Sciatic nerve (tissue), 2 donors: ENCODE measurements at regions not wholly inside any gene's neighbourhood (a gene's known extent, or its start where the extent isn't known, plus 50 kb on each side); places are given as distances from the start of the nearest gene placed in this dataset.

Experiments
- ATAC-seq: fragments of 200-7000 bp; cut with Tn5 transposase; one replicate; pipeline ENCODE4 v1.9.1; 2020; ENCODE audit warnings: mild to moderate bottlenecking, moderate library complexity
- DNase-seq: peaks from one replicate; pipeline ENCODE4 v3.0.0-alpha.2; 2020; ENCODE audit warnings: low spot score
- intact Hi-C: fragments of 100-400 bp; cut with DNase I; formaldehyde crosslinking; loops from one replicate; pipeline ENCODE4 v1.14.2; 2022
- donor health status: DM: no; HTN: no; CAD: no.
- donor health status: DM: no; HTN: no; CAD: no.

DNA sequence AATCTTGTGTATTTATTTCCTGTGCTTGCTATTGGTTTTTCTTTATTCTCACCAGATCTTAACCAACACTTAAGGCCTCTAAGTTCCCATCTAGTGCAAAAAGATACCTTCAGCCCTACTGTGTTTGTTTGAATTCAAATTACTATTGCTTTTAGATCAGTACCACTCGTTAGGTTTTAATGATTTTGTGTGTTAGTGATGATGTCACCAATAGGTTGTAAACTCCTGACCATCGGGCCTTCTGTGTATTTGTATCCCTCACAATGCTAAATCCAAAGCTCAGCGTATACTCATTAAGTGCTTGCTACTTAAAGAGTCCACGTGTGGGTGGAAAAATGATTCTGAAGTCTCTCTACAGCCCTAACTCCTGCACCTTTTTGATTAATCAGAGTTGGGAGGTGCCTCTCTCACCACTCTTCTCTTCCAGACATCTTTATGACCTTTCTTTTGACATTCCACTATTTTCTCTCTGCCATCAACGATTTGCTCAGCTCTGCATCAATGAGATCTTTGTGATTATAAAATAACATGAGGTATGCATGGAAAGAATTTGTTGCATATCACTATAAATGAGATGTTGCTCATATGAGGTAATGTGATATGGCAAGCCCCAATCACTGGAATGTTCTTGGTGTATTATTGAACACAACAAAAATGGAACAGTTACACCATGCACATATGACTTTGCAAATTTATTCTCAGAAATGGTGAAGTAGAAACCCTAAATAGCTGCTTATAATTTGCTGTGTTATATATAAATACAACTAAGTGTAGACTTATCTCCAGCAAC, 55.1 kb upstream of the LAMA2 start:
- DNase-seq = no peak
- intact Hi-C loops = no loop called here
- ATAC-seq = no peak

DNA sequence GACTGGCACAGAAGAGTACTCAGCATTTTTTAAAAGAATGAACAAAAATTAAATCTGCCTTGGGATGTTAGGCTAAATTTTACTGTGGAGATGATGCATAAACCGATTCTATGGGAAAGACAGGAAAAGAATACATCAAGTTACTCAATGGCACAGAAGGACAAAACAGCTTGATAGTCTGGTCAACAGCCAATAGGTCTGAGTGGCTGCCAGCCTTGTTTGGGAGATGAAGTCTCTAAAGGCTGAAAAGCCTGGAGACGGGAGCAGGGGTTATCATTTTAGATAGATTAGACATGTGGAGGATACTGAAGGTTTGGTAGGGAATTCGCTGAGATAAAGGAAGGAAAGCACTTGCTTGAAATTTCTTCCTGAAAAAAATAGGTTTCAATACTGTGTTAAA, 56.3 kb upstream of the LAMA2 start:
- ATAC-seq (no peak), DNase-seq (no peak)
- intact Hi-C loops = no loop called here

DNA sequence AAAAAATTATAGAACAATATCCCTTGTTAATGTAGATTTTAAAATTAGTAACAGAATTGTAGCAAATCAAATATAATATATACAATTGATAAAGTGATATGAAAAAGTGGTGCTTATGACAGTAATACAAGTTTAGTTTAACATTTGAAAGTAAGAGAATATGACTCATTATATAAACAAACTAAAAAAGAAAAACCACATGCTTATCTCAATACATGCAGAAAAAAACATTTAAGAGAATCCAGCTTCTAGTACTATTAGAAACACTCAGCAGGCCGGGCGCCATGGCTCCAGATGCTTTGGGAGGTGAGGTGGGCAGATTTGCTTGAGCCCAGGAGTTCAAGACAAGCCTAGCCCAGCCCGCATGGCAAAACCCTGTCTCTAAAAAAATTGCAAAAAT, 60.7 kb upstream of the LAMA2 start:
- intact Hi-C loops = no loop called here
- ATAC-seq (peak; percentile 42), DNase-seq (no peak)

DNA sequence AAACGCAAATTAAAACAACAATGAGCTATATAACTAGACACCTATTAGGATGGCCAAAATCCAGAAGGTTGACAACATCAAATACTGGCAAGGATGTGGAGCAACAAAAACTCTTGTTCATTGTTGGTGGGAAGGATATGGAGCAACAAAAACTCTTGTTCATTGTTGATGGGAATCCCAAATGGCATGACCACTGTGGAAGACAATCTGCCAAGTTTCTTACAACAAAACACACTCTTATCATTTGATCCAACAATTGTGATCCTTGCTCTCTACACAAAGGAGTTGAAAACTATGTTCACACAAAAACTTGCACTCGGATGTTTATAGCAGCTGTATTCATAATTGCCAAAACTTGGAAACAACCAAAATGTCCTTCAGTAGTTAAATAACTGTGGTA, 61.8 kb upstream of the LAMA2 start:
- ATAC-seq (peak; percentile 80), DNase-seq (no peak)

DNA sequence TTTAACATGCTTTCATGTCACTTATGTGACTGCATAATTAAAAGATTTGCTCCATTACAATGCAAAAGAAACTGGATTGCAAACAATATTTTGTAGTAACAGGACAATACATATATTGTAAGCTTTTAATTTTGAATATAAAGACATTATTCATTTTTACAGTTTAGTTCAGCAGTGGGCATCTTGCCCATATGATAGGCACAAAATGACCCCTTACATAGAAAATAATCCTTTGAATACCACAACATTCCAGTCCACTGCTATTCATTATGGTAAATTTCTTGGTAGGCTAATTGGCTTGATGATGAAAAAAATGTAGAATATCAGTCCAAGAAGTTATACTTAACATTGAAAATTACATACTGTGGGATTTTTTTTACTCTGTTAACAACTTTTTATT, 74.1 kb upstream of the LAMA2 start:
- no peak for DNase-seq
- ATAC-seq = no peak
- intact Hi-C loops = no loop called here

More for the DNA sequence above, 61.8 kb upstream of the LAMA2 start:
- intact Hi-C loops = no loop called here

DNA sequence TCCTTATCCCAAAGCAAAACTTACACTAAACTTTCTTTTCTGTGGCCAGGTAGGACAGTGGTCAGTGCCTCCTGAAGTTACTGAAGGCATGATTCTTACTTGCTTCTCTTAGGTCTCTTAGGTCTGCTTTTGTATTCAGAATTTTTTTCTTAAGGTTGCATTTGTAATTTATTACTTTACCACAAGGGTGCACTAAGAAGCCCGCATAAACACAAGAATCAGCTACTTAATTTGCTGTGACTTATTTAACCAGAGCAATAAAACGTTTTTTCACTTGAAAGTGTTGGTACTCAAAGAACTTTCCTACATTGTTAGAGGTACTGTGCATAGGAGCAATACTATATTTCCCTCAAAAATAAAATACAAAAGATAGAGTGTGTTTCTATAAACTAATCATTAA, 75.4 kb upstream of the LAMA2 start:
- no peak for DNase-seq
- intact Hi-C loops = no loop called here
- ATAC-seq = no peak

DNA sequence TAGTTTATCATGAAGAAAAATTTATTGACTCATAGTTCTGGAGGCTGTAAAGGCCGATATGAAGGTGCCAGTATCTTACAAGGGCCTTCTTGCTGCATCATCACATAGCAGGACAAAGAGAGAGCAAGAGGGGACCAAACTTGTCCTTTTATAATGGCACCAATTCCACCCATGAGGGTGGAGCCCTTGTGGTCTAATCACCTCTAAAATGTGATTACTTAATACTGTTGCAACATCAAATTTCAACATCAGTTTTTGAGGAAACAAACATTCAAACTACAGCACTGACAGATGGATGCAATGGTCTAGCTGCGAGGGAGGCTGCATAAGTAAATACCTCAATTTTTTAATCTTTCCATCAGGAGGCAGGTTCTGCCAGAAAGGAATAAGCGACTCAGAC, 76.7 kb upstream of the LAMA2 start:
- peak; percentile 68 for ATAC-seq
- intact Hi-C loops = no loop called here
- no peak for DNase-seq

DNA sequence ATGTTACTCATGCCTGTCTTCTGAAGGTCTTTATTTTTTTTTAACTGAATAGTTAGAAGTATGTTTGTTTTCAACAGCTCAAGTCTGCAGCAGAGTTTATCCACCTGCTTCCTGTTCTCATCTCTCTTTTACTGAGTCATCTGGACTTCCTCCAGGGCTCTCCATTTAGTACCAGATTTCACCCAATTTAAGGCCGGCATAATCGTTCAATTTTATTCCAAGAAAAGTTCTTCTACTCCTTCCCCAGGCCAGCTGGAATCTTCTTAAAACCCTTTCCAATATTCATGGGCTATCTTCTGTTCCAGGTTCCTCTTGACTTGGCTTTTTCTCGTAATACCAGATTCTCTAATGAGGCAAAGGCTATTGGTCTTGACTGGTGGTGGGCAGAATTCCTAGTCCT, 79.0 kb upstream of the LAMA2 start:
- intact Hi-C loops = no loop called here
- ATAC-seq = peak; percentile 69
- no peak for DNase-seq

DNA sequence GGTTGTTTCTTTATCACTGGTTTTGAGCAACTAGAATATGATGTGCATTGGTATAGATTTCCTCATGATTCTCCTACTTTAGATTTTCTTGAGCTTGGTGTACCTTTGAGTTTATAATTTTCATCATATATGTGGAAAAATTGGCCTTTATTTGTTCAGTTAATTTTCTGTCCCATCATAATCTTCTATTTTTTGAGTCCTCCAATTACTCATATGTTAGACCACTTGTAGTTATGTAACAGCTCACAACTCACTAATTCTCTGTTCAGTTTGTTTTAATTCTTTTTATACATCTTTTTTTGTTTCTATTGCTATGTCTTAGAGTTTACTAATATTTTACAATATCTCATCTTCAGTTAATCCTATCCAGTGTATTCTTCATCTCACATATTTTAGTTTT, 81.3 kb upstream of the LAMA2 start:
- intact Hi-C loops = no loop called here
- DNase-seq = no peak
- no peak for ATAC-seq

DNA sequence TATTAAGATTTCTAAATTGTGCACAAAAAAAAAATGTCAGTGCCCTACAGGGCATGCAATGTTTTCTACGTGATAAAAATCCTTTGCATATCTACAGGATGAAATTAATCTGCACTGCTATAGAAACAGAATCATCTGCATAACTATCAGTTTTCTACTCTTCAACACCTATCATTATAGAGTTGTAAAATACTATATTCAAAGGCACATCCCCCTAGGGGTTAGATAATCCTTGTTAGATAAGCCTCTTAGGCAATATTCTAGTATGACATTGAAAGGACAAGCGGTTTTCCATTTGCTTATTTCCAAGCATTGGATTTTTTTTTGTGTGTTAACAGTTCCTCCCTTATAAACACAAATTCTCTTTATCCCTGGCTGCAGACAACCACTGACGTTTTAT, 98.7 kb upstream of the LAMA2 start:
- intact Hi-C loops = no loop called here
- no peak for ATAC-seq
- no peak for DNase-seq

DNA sequence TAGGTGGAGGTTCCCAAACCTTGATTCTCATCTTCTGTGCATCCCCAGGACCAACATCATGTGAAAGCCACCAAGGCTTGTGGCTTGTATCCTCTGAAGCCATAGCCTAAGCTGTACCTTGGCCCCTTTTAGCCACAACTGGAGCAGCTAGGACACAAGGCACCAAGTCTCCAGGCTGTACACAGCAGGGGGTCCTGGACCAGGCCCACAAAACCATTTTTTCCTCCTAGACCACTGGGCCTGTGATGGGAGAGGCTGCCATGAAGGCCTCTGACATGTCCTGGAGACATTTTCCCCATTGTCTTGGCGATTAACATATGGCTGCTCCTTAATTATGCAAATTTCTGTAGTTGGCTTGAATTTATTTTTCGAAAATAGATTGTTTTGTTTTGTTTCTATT, 114.8 kb upstream of the LAMA2 start:
- intact Hi-C loops = no loop called here
- ATAC-seq (no peak), DNase-seq (no peak)

DNA sequence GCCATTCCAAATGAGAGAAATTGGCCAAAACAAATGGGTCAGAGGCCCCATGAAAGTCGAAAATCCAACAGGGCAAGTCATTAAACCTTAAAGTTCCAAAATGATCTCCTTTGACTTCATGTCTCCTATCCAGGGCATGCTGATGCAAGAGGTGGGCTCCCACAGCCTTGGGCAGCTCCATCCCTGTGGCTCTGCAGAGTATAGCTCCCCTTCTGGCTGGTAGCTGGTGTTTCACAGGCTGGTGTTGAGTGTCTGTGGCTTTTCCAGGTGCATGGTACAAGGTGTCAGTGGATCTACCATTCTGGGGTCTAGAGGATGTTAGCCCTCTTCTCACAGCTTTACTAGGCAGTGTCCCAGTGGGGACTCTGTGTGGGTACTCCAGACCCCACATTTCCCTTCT, 115.2 kb upstream of the LAMA2 start:
- no peak for ATAC-seq
- DNase-seq = no peak
- intact Hi-C loops = no loop called here

DNA sequence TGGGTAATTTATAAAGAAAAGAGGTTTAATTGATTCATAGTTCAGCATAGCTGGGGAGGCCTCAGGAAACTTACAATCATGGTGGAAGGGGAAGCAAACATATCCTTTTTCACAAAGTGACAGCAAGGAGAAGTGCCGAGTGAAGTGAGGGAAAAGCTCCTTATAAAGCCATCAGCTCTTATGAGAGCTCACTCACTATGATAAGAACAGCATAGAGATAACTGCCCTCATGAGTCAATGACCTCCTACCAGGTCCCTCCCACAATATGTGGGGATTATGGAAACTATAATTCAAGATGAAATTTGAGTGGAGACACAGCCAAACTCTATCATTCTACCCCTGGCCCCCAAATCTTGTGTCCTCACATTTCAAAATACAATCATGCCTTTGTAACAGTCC, 115.8 kb upstream of the LAMA2 start:
- no peak for DNase-seq
- no peak for ATAC-seq
- intact Hi-C loops = no loop called here

DNA sequence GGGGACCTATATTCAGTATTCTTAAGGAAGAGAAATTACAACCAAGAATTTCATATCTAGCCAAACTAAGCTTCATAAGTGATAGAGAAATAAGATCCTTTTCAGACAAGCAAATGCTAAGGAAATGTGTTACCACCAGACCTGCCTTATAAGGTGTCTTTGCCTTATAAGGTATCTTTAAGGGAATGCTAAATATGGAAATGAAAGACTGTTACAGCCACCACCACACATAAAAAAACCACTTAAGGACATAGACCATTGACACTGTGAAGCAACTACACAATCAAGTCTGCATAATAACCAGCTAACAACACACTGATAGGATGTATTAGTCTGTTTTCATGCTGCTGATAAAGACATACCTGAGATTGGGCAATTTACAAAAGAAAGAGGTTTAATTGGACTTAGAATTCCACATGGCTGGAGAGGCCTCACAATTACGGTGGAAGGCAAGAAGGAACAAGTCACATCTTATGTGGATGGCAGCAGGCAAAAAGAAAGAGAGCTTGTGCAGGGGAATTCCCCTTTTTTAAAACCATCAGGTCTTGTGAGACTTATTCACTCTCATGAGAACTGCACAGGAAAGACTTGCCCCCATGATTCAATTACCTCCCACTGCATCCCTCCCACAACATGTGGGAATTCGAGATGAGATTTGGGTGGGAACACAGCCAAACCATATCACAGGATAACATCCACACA, 119.2 kb upstream of the LAMA2 start:
- ATAC-seq (no peak), DNase-seq (no peak)
- intact Hi-C loops = no loop called here

DNA sequence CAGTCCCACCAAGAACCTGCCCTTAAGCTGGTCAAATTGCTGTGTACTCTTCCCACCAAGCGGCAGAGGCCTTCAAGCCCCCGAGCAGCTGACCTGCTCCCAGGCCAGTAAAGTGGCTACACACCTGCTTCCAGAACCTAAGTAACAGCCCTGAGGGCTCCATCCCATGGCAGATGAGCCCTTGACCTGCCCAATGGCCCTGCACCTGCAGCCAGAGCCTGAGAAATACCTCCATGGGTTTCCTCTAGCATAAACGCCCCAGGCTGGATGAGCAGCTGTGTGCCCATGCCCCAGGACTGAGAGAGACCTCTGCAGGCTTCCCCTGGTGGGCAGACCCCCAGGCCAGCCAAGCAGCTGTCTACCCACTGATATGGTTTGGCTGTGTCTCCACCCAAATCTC, 123.0 kb upstream of the LAMA2 start:
- ATAC-seq (no peak), DNase-seq (no peak)
- intact Hi-C loops = no loop called here

DNA sequence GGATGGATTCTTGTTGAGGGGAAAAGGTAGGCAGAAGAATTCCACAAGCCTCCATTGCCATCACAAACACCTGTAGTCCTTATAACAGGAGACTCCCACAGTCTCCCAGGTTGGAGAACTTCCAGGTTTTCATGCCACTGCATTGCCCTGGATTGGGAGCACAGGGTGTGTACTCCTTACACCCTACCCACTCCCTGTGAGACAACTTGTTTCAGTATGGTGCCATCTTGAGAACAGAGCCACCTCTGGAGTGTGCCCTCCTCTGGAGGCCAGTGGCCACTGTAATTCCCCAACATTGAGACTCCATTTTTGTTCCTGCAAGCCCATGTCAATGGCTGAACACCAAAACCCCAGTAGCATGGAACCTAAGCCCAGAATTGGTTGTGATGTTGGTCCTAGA, 123.5 kb upstream of the LAMA2 start:
- DNase-seq (no peak), ATAC-seq (no peak)

DNA sequence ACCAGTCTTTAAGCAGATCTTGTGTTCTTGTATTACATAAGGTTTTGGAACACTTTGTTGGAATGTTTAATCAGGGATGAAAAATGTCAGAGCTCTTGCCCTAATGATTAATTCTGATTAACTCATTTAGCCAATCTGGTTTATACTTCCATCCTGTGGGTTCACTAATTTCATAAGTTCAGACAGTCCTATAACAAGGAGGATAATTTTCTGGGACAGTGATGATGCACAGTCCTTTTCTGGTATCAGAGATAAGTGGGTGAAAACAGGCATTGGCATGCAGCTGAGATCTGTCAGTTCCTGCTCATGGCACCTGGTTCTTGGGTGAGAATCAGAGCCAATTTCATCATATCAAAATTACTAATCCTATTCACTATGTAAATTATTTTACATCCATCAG, 125.0 kb upstream of the LAMA2 start:
- DNase-seq = no peak
- no peak for ATAC-seq
- intact Hi-C loops = no loop called here

More for the DNA sequence above, 123.5 kb upstream of the LAMA2 start:
- intact Hi-C loops = no loop called here

DNA sequence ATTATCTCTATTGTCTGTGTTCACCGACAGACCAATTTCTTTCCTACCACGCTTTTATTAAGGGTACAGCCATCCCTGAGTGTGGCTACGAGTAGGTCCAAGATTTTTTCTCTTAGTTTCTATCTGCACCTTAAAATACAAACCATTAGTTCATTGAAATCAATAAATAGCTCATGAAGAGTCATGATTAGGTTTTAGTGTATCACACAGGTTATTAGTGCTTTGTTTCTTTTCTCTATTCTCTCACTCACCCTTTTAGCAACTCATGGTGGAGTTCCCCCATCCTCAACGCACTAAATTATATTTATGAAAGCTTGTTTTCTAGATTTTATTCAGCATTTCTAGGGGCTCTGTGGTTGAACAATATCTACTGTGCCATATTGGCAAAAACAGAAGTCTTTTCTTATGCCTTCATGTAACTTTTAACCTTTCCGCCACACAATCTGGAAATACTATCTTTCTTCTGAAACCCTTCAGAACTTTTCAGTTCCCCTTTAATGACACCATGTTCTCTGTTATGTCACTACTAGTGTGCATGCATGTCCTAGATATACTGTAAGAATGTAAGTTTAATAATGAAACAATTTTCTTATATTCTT, 128.2 kb upstream of the LAMA2 start:
- ATAC-seq (no peak), DNase-seq (no peak)
- intact Hi-C loops = no loop called here

DNA sequence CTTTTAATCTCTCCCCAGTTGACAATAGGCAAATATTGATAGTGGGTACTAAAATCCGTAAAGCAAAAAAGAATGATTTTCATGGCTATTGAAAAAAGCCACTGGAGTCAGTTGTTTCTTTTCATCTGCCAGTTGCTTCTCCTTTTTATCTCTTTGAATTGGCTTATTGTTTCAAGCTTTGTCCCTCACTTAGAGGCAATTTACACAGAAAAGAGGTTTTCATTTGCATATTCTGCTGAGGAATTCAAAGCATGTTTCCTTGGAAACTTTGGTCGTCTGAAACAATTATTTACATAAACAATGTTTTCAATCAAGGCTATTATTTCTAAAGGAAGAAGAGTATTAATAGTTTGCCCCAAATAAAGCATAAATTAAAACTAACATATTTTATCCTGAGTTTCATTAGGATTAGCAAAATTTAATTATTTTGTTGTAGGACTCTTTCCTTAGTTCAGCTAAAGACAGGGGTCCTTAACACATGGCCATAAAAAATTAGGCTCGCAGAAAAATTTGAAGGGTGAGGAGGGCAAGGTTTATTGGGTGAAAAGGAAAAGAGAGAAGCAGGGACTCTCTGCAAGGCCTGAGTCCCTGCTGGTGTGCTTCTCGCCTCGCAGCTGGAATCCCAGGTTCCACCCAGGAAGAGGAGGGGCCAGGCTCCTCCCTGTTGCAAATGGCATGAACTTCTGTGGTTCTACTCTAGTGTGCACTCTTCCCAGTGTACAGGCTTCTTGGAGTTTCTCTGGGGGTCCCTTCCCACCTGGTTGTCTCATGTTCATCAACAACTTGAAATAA, 138.8 kb upstream of the LAMA2 start:
- no peak for DNase-seq
- no peak for ATAC-seq
- intact Hi-C loops = no loop called here

DNA sequence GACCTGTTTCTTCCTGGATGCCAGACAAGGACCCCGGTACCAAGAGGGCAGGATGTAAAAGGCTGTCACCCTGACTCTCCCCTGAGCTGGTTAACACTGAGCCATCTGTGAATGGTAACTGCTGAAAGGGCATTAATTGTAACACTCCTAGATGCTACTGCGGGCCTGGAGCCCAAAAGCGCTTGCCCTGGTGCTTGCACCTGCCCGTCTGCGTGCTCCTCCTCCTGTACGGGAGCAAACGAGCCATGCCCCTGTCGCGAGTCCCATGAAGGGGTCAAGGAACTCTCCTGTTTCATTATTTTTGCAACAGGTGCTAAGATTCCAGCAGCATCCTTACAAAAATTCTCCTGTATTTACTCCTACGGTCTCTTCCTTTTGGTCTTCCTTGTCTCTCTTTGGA, 140.0 kb upstream of the LAMA2 start:
- intact Hi-C loops = no loop called here
- no peak for ATAC-seq
- DNase-seq = no peak
